Activated CD4-positive, alpha-beta T cell treated with anti-CD3 and anti-CD28 coated beads for 36 hours (primary cell): ENCODE measurements at regions not wholly inside any gene's neighbourhood (a gene's known extent, or its start where the extent isn't known, plus 50 kb on each side); places are given as distances from the start of the nearest gene placed in this dataset.

Experiments
- ATAC-seq: fragments of 200-7000 bp; cut with Tn5 transposase; one replicate; pipeline ENCODE4 v1.10.0; 2021; ENCODE audit warnings: mild to moderate bottlenecking, moderate library complexity
- CTCF ChIA-PET: fragments of 350-600 bp; sonication (Branson Sonifier 250); formaldehyde crosslinking; loops from one replicate; lab custom pipeline; 2021; ENCODE audit warnings: antibody characterized with exemption; lab: Charles Lee
- POLR2A ChIA-PET: fragments of 350-600 bp; sonication (Branson Sonifier 250); formaldehyde crosslinking; loops from one replicate; lab custom pipeline; 2021; ENCODE audit warnings: antibody characterized with exemption, inconsistent platforms; lab: Charles Lee
- DNase-seq: peaks from one replicate; pipeline ENCODE4 v3.0.0-alpha.2; 2020
- H3K27ac Mint-ChIP-seq: one replicate; pipeline ENCODE4 v1.8.0; 2021; ENCODE audit warnings: mixed read lengths
- H3K27me3 Mint-ChIP-seq: one replicate; pipeline ENCODE4 v1.8.0; 2021; ENCODE audit warnings: mixed read lengths
- H3K36me3 Mint-ChIP-seq: one replicate; pipeline ENCODE4 v1.8.0; 2021; ENCODE audit warnings: low read depth, mixed read lengths
- H3K4me1 Mint-ChIP-seq: one replicate; pipeline ENCODE4 v1.8.0; 2021; ENCODE audit warnings: mixed read lengths
- H3K4me3 Mint-ChIP-seq: one replicate; pipeline ENCODE4 v1.8.0; 2021; ENCODE audit warnings: mild to moderate bottlenecking, moderate library complexity, mixed read lengths
- H3K9me3 Mint-ChIP-seq: one replicate; pipeline ENCODE4 v1.8.0; 2021; ENCODE audit warnings: low read depth, mixed read lengths
- intact Hi-C, 2 experiments: fragments of 100-400 bp; cut with DNase I in 1 of 2; cut with micrococcal nuclease in 1 of 2; formaldehyde crosslinking; loops; one replicate each; pipeline versions ENCODE4 v1.14.2 to v1.15.1; 2022 to 2024; cut with DNase I, micrococcal nuclease

DNA sequence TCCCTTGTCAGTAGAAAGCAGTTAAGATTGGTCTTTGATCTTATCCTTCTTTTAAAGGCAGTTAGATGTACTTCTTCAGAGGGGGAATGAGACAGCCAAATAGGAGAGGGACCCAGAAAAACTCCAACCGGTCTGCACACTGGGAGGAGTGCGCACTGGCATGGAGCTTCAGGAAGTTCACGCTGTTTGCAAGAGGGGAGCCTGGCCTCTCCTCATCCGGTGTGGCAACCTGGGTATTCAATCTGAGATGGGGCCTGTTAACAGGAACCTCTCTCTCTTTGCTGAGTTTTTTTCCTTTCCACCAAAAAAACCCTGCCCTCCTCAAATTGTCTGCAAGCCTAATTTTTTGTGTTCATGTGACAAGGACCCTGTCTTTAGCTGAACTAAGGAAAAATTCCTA lies 162.5 kb upstream of the OLIG3 start:
- intact Hi-C loops = loop anchor here (1.0 kb wide), 3 partner anchors 22 to 43 kb away; no protein-coding TSS in a partner anchor
- CTCF ChIA-PET = interaction anchor here (1.0 to 1.4 kb wide), 10 partner anchors 11 to 284 kb away, joined by 3 to 8 read pairs (median 3); no protein-coding TSS in a partner anchor

DNA sequence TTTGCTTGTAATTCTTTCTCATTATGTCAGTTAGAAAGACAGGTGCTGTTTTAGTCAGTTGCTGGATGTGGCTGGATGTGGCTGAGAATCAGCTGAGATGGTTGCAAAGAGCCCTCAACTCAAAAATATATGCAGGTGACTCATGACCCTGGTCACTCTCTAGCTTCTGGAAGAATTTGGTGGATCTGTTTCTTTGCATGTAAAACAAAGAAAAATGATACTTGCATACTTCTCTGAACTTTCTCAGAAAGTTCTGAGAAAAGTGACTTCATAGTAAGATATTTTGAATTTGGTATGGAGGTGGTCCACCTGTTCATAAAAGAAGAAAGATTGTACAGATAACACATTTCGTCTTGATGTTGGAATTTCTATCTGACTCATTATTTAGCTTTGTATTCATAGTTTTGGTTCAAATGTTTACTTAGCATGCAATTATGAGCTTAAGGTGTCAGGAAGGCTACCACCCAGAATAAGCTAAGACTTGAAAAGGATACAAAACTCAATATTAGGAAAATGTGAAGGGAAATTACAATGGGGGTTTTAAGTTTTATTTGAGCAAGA lies 163.2 kb upstream of the OLIG3 start:
- intact Hi-C loops = loop anchor here (1.0 kb wide), 3 partner anchors 21 to 42 kb away; no protein-coding TSS in a partner anchor
- POLR2A ChIA-PET = interaction anchor here (0.6 to 1.4 kb wide), 4 partner anchors 24 to 52 kb away, joined by 3 to 5 read pairs (median 4); no protein-coding TSS in a partner anchor
- H3K27me3 Mint-ChIP-seq = peaks cover 9% of the 10 kb centered on the region

More for the DNA sequence above, 162.5 kb upstream of the OLIG3 start:
- no peak for DNase-seq
- H3K36me3 Mint-ChIP-seq = peaks cover 3% of the 10 kb centered on the region
- peaks cover 9% of the 10 kb centered on the region for H3K27me3 Mint-ChIP-seq
- peaks cover 19% of the 10 kb centered on the region for H3K4me1 Mint-ChIP-seq
- no peak overlapping the region for H3K4me3 Mint-ChIP-seq
- ATAC-seq = no peak
- peak overlapping the region; percentile 19 for H3K27ac Mint-ChIP-seq
- H3K9me3 Mint-ChIP-seq = peaks cover 8% of the 10 kb centered on the region
- POLR2A ChIA-PET = interaction anchor here (1.1 to 1.4 kb wide), 3 partner anchors 24 to 42 kb away, joined by 3 to 5 read pairs (median 5); no protein-coding TSS in a partner anchor

DNA sequence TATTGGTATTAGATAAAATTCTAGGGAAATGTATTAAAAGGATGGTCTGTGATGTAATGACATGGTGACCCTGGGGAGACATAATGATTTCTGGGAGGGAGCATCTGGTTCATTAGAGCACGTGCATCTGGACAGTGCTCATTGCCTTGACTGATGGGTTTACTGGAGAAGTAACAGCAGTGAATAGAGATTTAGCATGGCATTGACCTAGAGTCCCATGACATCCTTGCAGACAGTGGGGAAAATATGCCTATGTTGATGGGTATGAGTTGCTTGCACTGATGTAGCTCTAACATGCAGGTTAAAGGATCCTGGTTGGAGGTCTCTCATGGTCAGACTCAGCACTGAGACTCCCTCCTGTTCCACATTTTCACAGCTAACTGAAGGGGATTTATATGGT lies 164.1 kb upstream of the OLIG3 start:
- DNase-seq = no peak
- intact Hi-C loops = no loop called here
- no peak overlapping the region for H3K4me3 Mint-ChIP-seq
- H3K36me3 Mint-ChIP-seq = peaks cover 3% of the 10 kb centered on the region
- peaks cover 9% of the 10 kb centered on the region for H3K27me3 Mint-ChIP-seq
- H3K27ac Mint-ChIP-seq = peak overlapping the region; percentile 35
- CTCF ChIA-PET = interaction anchor here (1.1 to 1.6 kb wide), 8 partner anchors 9 to 346 kb away, joined by 3 to 8 read pairs (median 4); no protein-coding TSS in a partner anchor
- peaks cover 22% of the 10 kb centered on the region for H3K4me1 Mint-ChIP-seq
- H3K9me3 Mint-ChIP-seq = peaks cover 8% of the 10 kb centered on the region
- POLR2A ChIA-PET = no interaction called here
- no peak for ATAC-seq

More for the DNA sequence above, 163.2 kb upstream of the OLIG3 start:
- Mint-ChIP-seq H3K4me1 (peaks cover 22% of the 10 kb centered on the region), H3K27ac (peak overlapping the region; percentile 35), H3K4me3 (no peak overlapping the region), H3K36me3 (peaks cover 3% of the 10 kb centered on the region), H3K9me3 (peaks cover 8% of the 10 kb centered on the region)
- CTCF ChIA-PET = interaction anchor here (0.9 to 1.4 kb wide), 11 partner anchors 10 to 283 kb away, joined by 3 to 8 read pairs (median 3); no protein-coding TSS in a partner anchor
- ATAC-seq (peak; percentile 85), DNase-seq (peak; percentile 61)

DNA sequence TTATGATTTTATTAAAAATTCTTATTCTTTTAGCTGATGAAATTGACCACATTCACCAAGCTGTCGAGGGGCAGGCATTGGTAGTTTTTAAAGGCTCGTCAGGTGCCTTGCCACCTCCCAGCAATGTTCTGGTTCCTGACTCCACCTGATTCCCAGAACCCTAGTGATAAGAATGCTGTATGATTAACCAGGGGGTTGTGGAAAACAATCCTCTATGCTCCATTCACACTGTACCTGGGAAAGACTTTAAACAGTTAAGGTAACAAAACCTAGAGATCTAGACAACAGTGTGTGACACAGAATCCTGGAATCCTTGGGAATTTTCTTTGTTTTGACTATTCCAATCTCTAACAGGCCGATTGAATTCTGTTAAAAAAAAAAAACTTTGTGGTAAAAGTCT lies 165.7 kb upstream of the OLIG3 start:
- no peaks in the 10 kb centered on the region for H3K36me3 Mint-ChIP-seq
- H3K27me3 Mint-ChIP-seq = peaks cover 9% of the 10 kb centered on the region
- H3K4me1 Mint-ChIP-seq = peaks cover 22% of the 10 kb centered on the region
- peaks cover 7% of the 10 kb centered on the region for H3K9me3 Mint-ChIP-seq
- no peak overlapping the region for H3K27ac Mint-ChIP-seq
- ChIA-PET POLR2A (no interaction called here), CTCF (interaction anchor here (0.8 to 1.4 kb wide), 5 partner anchors 65 to 315 kb away, joined by 3 to 4 read pairs (median 3); no protein-coding TSS in a partner anchor)
- no peak for ATAC-seq
- no peak overlapping the region for H3K4me3 Mint-ChIP-seq
- DNase-seq = no peak
- intact Hi-C loops = loop anchor here in 1 of 2 experiments (5.0 kb wide), 1 partner anchor 447 kb away; the partner anchor contains the start of gene PERP

DNA sequence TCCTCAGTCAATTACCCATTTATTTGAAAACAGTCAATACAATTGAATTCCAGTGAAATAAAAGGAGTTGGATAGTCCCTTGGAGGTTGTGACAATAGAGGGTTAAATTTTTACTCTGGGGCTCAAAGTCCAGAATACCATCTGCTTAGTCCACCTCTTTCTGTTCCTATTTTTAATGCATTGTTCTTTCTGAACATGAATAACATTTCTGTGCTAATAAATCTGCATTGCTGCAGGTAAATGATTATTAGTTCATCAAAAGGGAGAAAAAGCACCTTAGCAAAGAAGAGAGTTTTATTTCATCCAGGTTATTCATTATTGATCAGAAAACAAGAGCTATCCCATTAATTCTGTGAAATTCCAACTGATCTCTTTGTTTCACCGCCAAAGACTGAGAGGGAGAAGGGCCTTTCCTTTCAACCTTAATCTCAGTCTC lies 166.1 kb upstream of the OLIG3 start:
- H3K4me3 Mint-ChIP-seq = no peak overlapping the region
- DNase-seq = no peak
- peaks cover 6% of the 10 kb centered on the region for H3K9me3 Mint-ChIP-seq
- H3K27me3 Mint-ChIP-seq = peaks cover 9% of the 10 kb centered on the region
- no peaks in the 10 kb centered on the region for H3K36me3 Mint-ChIP-seq
- no peak overlapping the region for H3K27ac Mint-ChIP-seq
- POLR2A ChIA-PET = no interaction called here
- peaks cover 22% of the 10 kb centered on the region for H3K4me1 Mint-ChIP-seq
- intact Hi-C loops = loop anchor here in 1 of 2 experiments (5.0 kb wide), 1 partner anchor 447 kb away; the partner anchor contains the start of gene PERP
- no peak for ATAC-seq
- CTCF ChIA-PET = interaction anchor here (1.0 kb wide), 1 partner anchor 182 kb away, joined by 3 read pairs; no protein-coding TSS in a partner anchor

DNA sequence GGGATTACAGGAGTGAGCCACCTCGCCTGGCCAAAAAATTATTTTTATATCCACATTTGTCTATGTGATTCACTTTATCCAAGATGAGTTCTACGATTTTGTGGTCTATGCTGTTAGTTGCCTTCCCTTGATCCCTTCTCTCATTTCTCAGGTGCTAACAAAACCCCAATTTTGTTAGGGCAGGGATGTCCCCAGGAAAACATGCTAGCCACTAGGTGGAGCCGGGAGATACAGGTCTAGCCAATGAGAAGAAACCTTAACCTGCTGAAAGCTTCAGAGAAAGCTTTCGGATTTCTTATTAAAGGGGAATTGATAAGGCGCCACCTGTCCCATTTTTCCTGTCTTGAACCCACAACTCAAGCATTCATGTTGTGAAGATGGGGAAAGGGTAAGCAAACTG lies 167.4 kb upstream of the OLIG3 start:
- DNase-seq = peak; percentile 64
- Mint-ChIP-seq H3K36me3 (no peaks in the 10 kb centered on the region), H3K27ac (no peak overlapping the region), H3K9me3 (peaks cover 1% of the 10 kb centered on the region), H3K27me3 (peaks cover 9% of the 10 kb centered on the region), H3K4me1 (peaks cover 25% of the 10 kb centered on the region), H3K4me3 (no peak overlapping the region)
- ATAC-seq = peak; percentile 37
- ChIA-PET CTCF (interaction anchor here (0.5 to 1.6 kb wide), 11 partner anchors 9 to 985 kb away, joined by 3 to 4 read pairs (median 3); no protein-coding TSS in a partner anchor), POLR2A (interaction anchor here (0.7 kb wide), 1 partner anchor 17 kb away, joined by 3 read pairs; no protein-coding TSS in a partner anchor)
- intact Hi-C loops = loop anchor here in 1 of 2 experiments (5.0 kb wide), 1 partner anchor 446 kb away; the partner anchor contains the start of gene PERP

DNA sequence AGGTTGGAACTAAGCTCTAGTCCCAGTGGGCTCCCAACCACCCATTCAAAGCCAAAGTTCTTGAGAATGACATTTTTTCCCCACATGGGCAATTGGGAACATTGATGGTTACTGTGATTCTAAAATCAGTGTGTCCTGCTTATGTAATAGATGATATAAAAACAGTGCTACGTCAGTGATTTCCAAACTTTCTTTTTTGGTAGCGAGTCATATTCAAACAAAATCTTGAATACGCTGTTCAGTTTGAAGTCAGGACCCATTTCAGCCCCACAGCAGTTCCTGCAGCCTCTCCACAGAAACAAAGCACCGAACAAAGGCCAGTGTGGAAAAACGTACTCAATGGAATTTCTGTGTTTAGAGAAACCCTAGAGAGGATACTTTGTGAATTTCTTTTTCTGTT lies 170.0 kb upstream of the OLIG3 start:
- DNase-seq (no peak), ATAC-seq (no peak)
- Mint-ChIP-seq H3K4me3 (no peak overlapping the region), H3K4me1 (peaks cover 13% of the 10 kb centered on the region), H3K27me3 (no peaks in the 10 kb centered on the region), H3K27ac (no peak overlapping the region), H3K36me3 (no peaks in the 10 kb centered on the region), H3K9me3 (no peaks in the 10 kb centered on the region)
- POLR2A ChIA-PET = no interaction called here
- intact Hi-C loops = loop anchor here in 1 of 2 experiments (5.0 kb wide), 1 partner anchor 443 kb away; the partner anchor contains the start of gene PERP
- CTCF ChIA-PET = interaction anchor here (0.7 kb wide), 1 partner anchor 75 kb away, joined by 3 read pairs; no protein-coding TSS in a partner anchor

DNA sequence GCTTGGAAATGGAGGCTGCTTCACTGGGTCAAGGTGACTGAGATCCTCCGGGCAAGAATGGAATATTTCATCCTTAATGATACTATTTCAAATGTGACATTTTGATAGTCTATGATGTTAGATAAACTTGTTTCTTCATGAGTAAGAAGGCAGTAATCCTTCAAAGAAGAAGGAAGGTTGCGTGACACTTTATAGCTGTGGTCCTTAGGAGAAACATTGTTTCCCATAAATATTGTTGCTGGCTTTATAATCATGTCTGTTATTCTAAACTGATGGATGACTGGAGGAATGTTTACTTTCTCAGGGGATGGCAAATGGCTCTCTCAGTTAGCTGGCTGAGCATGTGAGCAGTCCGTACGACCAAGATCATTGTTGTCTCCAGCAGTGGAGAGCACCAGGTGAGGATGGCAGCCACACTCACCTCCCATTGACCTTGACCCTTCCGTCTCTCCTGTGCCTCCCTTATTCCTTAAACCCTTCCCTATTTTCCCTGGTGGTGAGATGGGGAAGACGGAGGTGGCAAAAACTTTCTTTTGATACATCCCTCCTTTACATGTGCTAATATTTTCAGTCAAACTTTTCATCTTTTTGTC lies 171.2 kb upstream of the OLIG3 start:
- Mint-ChIP-seq H3K27ac (no peak overlapping the region), H3K9me3 (no peaks in the 10 kb centered on the region), H3K4me3 (no peak overlapping the region), H3K27me3 (peaks cover 5% of the 10 kb centered on the region), H3K4me1 (peaks cover 13% of the 10 kb centered on the region), H3K36me3 (no peaks in the 10 kb centered on the region)
- DNase-seq (no peak), ATAC-seq (no peak)
- ChIA-PET POLR2A (interaction anchor here (0.6 kb wide), 1 partner anchor 293 kb away, joined by 3 read pairs; no protein-coding TSS in a partner anchor), CTCF (interaction anchor here (0.6 to 1.2 kb wide), 2 partner anchors 43 to 990 kb away, joined by 3 read pairs; no protein-coding TSS in a partner anchor)
- intact Hi-C loops = no loop called here

DNA sequence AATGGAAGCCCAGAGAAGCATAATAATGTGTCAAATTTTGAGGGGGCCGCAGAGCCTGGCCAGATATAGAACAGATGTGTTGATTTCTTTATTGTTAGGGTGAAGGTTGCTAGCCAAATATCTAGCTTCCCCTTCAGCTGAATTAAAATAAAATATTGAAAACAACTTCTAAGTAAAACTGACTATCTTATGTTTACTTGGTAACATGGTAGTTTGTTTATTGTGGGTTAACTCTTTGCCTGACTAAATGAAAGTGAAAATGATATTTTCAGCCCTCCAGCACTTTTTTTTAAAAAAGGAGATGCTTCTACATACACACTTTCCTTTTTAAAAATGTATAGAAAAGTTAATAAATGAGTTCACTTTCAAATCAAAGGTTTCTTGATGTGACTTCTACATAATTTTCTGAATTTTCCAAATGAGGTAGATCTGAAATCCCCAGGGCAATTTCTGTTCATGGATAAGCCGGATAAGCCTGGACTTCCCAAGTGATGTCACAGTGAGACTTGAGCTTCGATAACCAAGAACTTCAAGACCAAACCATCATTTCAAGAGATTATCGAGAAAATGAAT lies 172.1 kb upstream of the OLIG3 start:
- intact Hi-C loops = no loop called here
- Mint-ChIP-seq H3K4me3 (no peak overlapping the region), H3K9me3 (no peaks in the 10 kb centered on the region), H3K36me3 (no peaks in the 10 kb centered on the region), H3K27ac (no peak overlapping the region), H3K4me1 (peaks cover 13% of the 10 kb centered on the region), H3K27me3 (peaks cover 9% of the 10 kb centered on the region)
- ChIA-PET CTCF (interaction anchor here (1.7 kb wide), 1 partner anchor 10 kb away, joined by 4 read pairs; no protein-coding TSS in a partner anchor), POLR2A (interaction anchor here (0.6 kb wide), 1 partner anchor 292 kb away, joined by 3 read pairs; no protein-coding TSS in a partner anchor)
- ATAC-seq (no peak), DNase-seq (no peak)

DNA sequence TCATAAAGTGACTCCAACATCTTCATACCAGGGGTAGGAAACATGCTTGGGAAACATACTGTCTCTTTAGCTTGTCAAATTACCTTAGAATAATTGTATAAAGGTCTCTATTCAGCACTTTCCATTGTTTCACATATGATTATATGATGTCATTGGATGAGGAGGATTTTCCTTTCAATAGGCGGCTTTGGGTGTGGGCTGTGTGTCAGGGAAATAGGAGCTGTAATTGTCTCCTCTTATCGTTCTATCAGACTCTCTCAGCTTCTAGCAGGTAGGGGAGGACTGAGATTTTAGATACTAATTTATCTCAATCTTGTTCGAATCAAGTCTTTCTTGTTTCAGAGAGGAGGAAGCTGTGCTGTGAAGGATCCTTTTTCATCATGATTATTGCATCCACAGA lies 179.4 kb upstream of the OLIG3 start:
- Mint-ChIP-seq H3K4me3 (no peak overlapping the region), H3K27me3 (peaks cover 20% of the 10 kb centered on the region), H3K9me3 (no peaks in the 10 kb centered on the region), H3K4me1 (peaks cover 28% of the 10 kb centered on the region), H3K36me3 (no peaks in the 10 kb centered on the region), H3K27ac (no peak overlapping the region)
- DNase-seq (no peak), ATAC-seq (no peak)
- intact Hi-C loops = no loop called here
- ChIA-PET POLR2A (no interaction called here), CTCF (interaction anchor here (1.0 to 1.1 kb wide), 3 partner anchors 16 to 200 kb away, joined by 3 to 4 read pairs (median 3); no protein-coding TSS in a partner anchor)
